ENCODE measurements at regions not wholly inside any gene's neighbourhood (a gene's known extent, or its start where the extent isn't known, plus 50 kb on each side); places are given as distances from the start of the nearest gene placed in this dataset.
"Not testable (repeated sequence)": the region's sequence is repeated elsewhere in the genome, so short reads cannot be mapped to it uniquely, and the experiment has no call there.

DNA sequence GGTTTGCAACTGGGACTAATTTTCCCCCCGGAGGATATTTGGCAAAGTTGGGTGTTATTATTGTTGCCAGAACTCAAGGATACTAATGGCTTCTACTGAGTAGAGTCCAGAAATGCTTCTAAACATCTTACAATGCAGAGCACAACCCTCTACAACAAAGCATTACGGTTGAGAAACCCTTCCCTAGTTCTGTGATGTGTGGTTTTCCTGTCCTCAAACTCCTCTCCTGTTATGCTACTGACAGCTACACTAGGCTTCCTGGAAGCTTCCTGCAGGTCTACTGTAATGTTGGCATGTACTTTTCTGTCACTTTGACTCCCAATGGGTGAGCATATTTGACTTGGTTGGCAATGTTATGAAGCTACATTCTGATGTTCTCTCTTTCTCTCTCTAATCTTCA, 1656.9 kb downstream of the MRPL39 start:
- DNase-seq, result no peak

DNA sequence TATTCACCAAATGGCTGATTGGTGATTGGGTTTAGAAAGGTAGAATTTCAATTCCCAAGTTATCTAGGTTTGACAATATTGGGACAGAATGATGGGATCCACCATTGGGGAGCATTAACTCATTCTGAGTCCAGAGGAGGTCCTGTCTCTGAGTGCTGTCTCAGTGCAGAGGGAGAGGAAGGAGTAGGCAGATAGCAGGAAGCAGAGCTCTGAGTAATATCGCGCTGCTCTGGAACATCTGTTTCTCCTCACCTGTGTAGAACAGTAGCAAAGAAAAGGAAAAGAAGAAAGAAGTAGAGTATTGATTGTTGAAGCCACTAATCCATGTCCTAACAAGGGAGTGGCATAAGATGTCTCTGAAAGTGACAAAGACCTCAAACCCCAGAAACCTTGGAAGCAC, 1657.8 kb downstream of the MRPL39 start:
- DNase-seq, result no peak

- no peak for DNase-seq
Measured at GRCh38 chr21:23939369-23940065, 1667.8 kb downstream of the MRPL39 start.

DNA sequence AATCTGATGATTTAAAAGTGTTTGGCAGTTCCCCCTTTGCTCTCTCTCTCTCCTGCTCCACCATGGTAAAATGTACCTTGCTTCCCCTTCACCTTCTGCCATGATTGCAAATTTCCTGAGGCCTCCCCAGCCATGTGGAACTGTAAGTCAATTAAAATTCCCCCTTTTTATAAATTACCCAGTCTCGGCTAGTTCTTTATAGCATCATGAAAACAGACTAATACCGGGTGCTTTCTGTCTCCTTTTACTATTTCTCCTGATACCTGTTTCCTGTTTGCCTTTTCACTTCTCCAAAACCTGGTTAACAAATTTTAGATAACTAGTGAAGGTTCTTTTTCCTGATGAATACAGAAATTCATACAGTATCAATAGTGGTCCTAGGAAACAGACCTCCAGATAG, 1670.3 kb downstream of the MRPL39 start:
- no peak for DNase-seq

DNA sequence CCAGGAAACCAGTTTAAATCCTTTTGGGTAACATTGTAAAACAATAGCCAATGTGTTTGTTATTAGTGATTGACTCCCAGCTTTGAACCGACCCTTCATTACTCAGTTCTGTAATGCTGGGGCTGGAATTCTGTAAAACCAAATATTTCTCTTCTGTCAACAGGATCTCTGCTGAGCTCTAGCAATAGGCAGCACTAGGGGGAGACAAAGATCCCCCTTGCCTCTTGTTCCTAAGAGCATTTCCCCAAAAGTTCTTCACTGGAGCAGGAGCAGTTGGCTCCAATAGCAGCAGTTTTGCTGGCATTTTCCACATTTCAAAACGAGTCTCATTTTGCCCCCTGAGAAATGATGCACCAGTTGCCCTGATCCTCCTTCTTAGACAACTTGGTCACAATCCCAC, 1671.1 kb downstream of the MRPL39 start:
- peak; percentile 46 for DNase-seq

- no peak for DNase-seq
Measured at GRCh38 chr21:23930565-23930964, 1676.7 kb downstream of the MRPL39 start.

- DNase-seq, result not testable (repeated sequence)
Measured at GRCh38 chr21:23926430-23926829, 1680.9 kb downstream of the MRPL39 start.

DNA sequence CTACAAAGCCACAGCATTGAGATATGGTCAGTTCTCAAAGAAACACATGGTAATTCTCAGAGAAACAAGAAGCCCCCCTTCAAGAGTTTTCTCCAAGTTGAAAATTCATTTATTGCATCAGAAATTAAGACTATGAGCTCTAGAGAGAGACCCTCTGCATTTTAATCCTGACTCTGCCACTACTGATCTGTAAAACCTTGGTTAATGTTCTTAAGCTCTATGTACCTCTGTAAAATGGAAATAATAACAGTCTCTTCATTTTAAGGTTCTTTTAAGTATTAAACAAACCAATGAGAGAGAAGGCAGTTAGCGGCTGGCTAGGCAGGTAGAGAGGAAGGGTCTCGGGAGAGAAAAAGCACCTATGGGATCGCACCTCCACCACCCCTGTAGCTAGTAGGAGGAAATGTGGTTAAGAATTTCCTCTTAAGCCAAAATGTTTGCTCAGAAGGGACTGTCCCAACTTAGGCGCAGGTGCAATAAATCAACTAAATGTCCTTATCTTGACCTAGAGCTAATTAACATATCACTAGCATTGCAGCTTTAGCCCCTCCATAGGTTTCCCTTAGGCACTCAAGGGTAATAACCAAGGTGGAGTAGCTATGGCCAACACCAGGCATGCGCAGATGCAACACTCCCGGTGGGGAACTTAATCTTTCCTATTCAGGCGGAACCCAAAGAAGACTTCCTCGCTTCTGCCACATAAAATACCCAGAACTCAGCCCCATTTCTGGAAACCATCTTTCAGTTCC, 1685.4 kb downstream of the MRPL39 start:
- DNase-seq, result no peak

GRCh38 chr21:23900727-23901126, 1706.6 kb downstream of the MRPL39 start:
- DNase-seq, result no peak

GRCh38 chr21:23899561-23899960, 1707.7 kb downstream of the MRPL39 start:
- DNase-seq, result no peak

DNA sequence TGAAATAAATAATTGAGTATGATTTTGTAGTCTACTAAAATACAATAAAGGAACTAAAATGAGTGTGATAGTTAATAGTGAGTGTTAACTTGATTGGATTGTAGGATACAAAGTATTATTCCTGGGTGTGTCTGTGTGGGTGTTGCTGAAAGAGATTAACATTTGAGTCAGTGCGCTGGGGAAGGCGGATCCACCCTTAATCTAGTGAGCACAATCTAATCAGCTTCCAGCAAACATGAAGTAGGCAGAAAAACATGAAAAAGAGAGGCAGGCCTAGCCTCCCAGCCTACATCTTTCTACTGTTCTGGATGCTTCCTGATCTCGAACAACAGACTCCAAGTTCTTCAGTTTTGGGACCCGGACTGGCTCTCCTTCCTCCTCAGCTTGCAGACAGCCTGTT, 1716.6 kb downstream of the MRPL39 start:
- DNase-seq, result no peak

- no peak for DNase-seq
Measured at GRCh38 chr21:23887725-23888306, 1719.5 kb downstream of the MRPL39 start.

- no peak for DNase-seq
Measured at GRCh38 chr21:23886828-23887724, 1720.2 kb downstream of the MRPL39 start.

DNA sequence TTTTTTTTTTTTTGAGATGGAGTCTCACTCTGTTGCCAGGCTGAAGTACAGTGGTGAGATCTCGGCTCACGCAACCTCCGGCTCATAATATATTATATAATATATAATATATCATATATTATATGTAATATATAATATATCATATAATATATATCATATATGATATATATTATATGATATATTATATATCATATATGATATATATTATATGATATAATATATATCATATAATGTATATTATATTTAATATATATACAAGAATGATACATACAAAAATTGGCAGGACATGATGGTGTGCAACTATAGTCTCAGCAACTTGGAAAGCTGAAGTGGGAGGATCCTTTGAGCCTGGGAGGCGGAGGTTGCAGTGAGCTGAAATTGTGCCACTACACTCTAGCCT, 1725.5 kb downstream of the MRPL39 start:
- no peak for DNase-seq

DNA sequence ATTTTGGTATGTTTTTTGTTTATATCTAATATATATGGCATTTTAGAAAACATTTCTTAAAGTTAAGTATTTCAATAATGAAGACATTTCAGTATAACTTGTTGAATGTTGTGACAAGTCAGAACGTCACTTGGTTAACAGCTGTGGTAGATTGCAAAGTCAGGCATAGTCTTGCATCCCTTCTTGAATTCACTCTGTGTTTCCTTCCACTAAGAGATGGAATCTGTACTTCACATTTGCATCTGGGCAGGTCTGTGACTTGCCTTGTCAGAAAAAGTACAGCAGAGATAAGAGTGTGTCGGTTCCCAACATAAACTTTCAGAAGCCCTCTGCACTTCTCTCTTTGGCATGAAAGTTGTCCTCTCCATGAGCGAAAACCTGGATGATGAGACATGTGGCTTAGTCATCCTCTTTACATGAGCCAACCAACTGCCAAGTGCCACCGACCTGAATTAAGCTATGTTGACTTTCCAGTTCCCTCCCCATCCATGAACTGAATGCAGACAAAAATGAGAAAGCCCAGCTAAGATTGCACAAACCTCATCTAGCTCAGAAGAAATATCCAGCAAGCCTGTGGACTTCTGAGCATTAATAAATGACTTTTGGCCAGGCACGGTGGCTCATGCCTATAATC, 1730.2 kb downstream of the MRPL39 start:
- DNase-seq, result no peak

DNA sequence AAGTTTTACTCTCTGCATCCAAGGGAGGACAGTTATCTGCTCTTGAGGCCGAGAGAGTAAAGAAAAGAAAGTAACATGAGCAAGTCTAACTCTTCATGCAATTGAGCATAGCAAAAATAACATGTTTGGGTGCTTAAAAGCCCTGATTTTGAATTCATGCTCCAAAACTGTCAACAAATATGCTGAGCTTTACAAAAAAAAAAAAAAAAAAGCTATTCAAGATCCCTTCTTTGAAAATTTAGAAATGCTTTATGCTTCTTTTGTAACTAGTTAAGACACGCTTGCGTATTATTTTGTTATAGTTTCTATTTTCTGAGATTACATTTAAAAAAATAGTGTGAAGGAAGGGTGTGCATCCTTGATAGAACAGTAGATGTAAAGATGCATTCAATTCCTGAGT, 1733.0 kb downstream of the MRPL39 start:
- no peak for DNase-seq

GRCh38 chr21:23861911-23862504, 1745.3 kb downstream of the MRPL39 start:
- DNase-seq, result no peak

DNA sequence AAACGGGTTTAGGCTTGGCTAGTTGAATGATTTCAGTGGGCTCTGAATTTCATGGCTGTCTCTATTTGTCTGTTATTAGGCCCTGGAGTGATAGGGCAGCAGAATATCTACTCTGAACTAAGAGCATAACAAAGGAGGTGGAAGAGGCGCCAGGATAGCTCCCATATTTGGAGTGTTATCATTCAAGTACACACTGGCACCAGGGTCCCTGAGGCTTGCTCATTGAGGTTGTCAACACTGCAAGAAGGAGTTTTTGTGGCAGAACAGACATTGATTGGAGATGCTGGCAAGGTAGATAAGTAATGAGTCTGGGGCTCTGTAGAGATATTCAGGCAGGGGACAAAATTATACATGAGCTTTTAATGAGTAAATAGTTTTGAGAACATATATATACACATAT, 1748.4 kb downstream of the MRPL39 start:
- DNase-seq, result no peak

DNA sequence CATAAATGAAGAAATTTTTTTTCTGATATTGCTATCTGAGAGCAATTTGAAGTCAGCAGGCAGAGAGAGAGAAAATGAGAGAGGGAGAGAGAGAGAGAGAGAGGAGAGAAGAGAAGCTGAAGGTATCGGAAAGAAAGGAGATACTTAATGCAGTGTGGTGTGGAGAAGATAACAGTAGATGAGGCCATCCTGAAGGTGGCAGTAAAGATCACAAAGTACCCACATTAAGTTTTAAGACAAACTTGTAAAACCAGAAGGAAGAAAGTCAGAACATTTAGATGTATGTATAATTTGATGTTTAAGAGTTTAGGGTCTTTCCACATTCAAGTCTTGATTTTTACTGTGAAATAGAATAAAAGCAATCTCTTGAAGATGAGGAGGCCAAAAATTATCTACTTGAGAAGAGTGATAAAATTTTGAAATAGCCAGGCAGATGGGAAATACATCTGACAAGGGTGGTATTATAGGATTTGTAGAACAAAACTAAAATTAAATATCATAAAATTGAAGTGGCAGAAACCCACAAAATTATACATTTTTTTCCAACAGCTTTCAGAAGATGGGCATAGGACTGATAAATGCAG, 1753.4 kb downstream of the MRPL39 start:
- peak; percentile 19 for DNase-seq

DNA sequence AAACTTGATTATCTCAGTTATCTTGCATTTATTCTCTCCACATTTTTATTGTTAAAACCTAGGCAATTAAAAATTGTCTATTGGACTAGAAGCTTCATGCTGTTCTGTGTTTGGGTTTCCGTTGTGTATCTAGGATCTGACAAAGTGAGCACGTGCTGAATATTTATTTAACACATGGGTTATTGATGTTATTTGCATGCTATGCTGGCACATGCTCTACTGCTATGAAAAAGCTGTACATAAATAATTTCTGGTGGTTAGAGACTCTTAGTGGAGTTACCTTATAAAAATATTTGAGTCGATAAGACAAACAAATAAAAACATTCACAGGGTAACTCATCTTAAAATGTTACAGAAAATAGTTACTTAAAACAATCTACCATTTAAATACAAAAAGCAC, 1769.7 kb downstream of the MRPL39 start:
- no peak for DNase-seq

DNA sequence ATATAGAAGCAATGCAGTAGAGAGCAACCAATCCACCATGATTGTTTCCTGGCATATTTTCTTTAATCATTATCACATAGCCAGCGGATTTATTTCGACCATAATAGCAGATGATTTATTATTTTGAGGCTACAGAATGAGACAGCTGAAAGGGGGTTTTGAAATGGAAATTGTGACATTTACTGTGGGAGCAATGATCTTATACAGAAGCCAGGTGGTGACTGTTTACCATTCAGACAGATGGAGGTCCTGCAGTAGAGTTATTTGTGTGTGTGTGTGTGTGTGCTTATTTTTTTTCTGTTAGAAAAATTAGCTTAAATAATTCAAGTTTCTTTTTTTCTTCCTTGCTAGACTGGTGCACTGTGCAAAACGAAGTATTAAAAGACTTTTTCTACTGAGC, 1784.5 kb downstream of the MRPL39 start:
- DNase-seq, result no peak

DNA sequence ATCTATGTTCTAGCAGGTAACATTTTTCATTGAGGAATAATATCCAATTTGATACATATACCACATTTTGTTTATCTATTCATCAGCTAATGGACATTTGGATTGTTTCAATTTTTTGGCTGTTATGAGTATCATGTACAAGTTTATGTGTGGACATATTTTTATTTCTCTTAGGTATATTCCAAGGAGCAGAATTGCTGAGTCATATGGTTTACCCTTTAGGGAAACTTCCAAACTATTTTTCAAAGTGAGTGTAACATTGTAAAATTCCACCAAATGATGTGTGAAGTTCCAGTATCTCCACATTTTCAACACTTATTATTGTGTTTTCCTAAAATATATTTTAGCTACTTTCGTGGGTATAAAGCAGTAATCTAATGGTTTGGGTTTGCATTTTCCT, 1789.9 kb downstream of the MRPL39 start:
- DNase-seq, result no peak

Measured in fibroblast of skin of right biceps (primary cell).